ENCODE measurements at regions not wholly inside any gene's neighbourhood (a gene's known extent, or its start where the extent isn't known, plus 50 kb on each side); places are given as distances from the start of the nearest gene placed in this dataset.

- DNase-seq (ENCODE audit: low read depth): peak; percentile 15
- H3K4me3 ChIP-seq (ENCODE audit: low read depth, low read length): no peak overlapping the region
- TF ChIP-seq MYC (IDR thresholded peaks at IDR 0.05; ENCODE audit: low read depth, low read length): no peak
- no peak for TF ChIP-seq POLR2A (IDR thresholded peaks at IDR 0.05; ENCODE audit: extremely low read depth, insufficient read length)
- no peak for TF ChIP-seq MAX (IDR thresholded peaks at IDR 0.05; ENCODE audit: low read depth, low read length)
- TF ChIP-seq CTCF (IDR thresholded peaks at IDR 0.05; ENCODE audit: low read depth, low read length): no peak
Observed at GRCh38 chr7:46930366-46930765, 651.5 kb downstream of the TNS3 start.

- no peak for TF ChIP-seq CTCF (IDR thresholded peaks at IDR 0.05; ENCODE audit: low read depth, low read length)
- TF ChIP-seq MAX (IDR thresholded peaks at IDR 0.05; ENCODE audit: low read depth, low read length): no peak
- TF ChIP-seq MYC (IDR thresholded peaks at IDR 0.05; ENCODE audit: low read depth, low read length): no peak
- no peak for TF ChIP-seq POLR2A (IDR thresholded peaks at IDR 0.05; ENCODE audit: extremely low read depth, insufficient read length)
- H3K4me3 ChIP-seq (ENCODE audit: low read depth, low read length): no peak overlapping the region
- DNase-seq (ENCODE audit: low read depth): no peak
Observed at GRCh38 chr7:46929359-46929758, 652.6 kb downstream of the TNS3 start.

GRCh38 chr7:46928719-46929118 lies 653.2 kb downstream of the TNS3 start:
- H3K4me3 ChIP-seq (ENCODE audit: low read depth, low read length): no peak overlapping the region
- DNase-seq (ENCODE audit: low read depth): no peak
- no peak for TF ChIP-seq MYC (IDR thresholded peaks at IDR 0.05; ENCODE audit: low read depth, low read length)
- no peak for TF ChIP-seq POLR2A (IDR thresholded peaks at IDR 0.05; ENCODE audit: extremely low read depth, insufficient read length)
- no peak for TF ChIP-seq MAX (IDR thresholded peaks at IDR 0.05; ENCODE audit: low read depth, low read length)
- TF ChIP-seq CTCF (IDR thresholded peaks at IDR 0.05; ENCODE audit: low read depth, low read length): no peak

- TF ChIP-seq MAX (IDR thresholded peaks at IDR 0.05; ENCODE audit: low read depth, low read length) (no peak), CTCF (IDR thresholded peaks at IDR 0.05; ENCODE audit: low read depth, low read length) (no peak), POLR2A (IDR thresholded peaks at IDR 0.05; ENCODE audit: extremely low read depth, insufficient read length) (no peak), MYC (IDR thresholded peaks at IDR 0.05; ENCODE audit: low read depth, low read length) (no peak)
- DNase-seq (ENCODE audit: low read depth): no peak
- H3K4me3 ChIP-seq (ENCODE audit: low read depth, low read length): no peak overlapping the region
Observed at GRCh38 chr7:46927131-46927810, 654.6 kb downstream of the TNS3 start.

GRCh38 chr7:46916581-46916980 lies 665.3 kb downstream of the TNS3 start:
- DNase-seq (ENCODE audit: low read depth): no peak
- no peak for TF ChIP-seq POLR2A (IDR thresholded peaks at IDR 0.05; ENCODE audit: extremely low read depth, insufficient read length)
- no peak for TF ChIP-seq MYC (IDR thresholded peaks at IDR 0.05; ENCODE audit: low read depth, low read length)
- TF ChIP-seq MAX (IDR thresholded peaks at IDR 0.05; ENCODE audit: low read depth, low read length): no peak
- no peak for TF ChIP-seq CTCF (IDR thresholded peaks at IDR 0.05; ENCODE audit: low read depth, low read length)
- no peak overlapping the region for H3K4me3 ChIP-seq (ENCODE audit: low read depth, low read length)
